ENCODE measurements at regions not wholly inside any gene's neighbourhood (a gene's known extent, or its start where the extent isn't known, plus 50 kb on each side); places are given as distances from the start of the nearest gene placed in this dataset.

- no peak for TF ChIP-seq CTCF (IDR thresholded peaks at IDR 0.05)
- Mint-ChIP-seq H3K36me3 (ENCODE audit: unreplicated experiment) (no peaks in the 10 kb centered on the region), H3K4me3 (ENCODE audit: unreplicated experiment) (no peak overlapping the region), H3K4me1 (ENCODE audit: unreplicated experiment) (no peaks in the 10 kb centered on the region), H3K27ac (ENCODE audit: unreplicated experiment) (no peak overlapping the region), H3K9me3 (ENCODE audit: unreplicated experiment) (no peaks in the 10 kb centered on the region), H3K27me3 (ENCODE audit: unreplicated experiment) (no peaks in the 10 kb centered on the region)
- DNase-seq (ENCODE audit: extremely low spot score, unreplicated experiment) = no peak
These were observed 438.2 kb downstream of the TSN start for GRCh38 chr2:122193622-122194021.

- Mint-ChIP-seq H3K4me3 (ENCODE audit: unreplicated experiment) (no peak overlapping the region), H3K4me1 (ENCODE audit: unreplicated experiment) (no peaks in the 10 kb centered on the region), H3K27ac (ENCODE audit: unreplicated experiment) (no peak overlapping the region), H3K36me3 (ENCODE audit: unreplicated experiment) (no peaks in the 10 kb centered on the region), H3K27me3 (ENCODE audit: unreplicated experiment) (no peaks in the 10 kb centered on the region), H3K9me3 (ENCODE audit: unreplicated experiment) (no peaks in the 10 kb centered on the region)
- TF ChIP-seq CTCF (IDR thresholded peaks at IDR 0.05) = no peak
- DNase-seq (ENCODE audit: extremely low spot score, unreplicated experiment) = no peak
These were observed 439.1 kb downstream of the TSN start for GRCh38 chr2:122194546-122194945.

GRCh38 chr2:122203523-122203922 lies 448.1 kb downstream of the TSN start:
- Mint-ChIP-seq H3K36me3 (ENCODE audit: unreplicated experiment) (no peaks in the 10 kb centered on the region), H3K4me3 (ENCODE audit: unreplicated experiment) (no peak overlapping the region), H3K4me1 (ENCODE audit: unreplicated experiment) (no peaks in the 10 kb centered on the region), H3K9me3 (ENCODE audit: unreplicated experiment) (no peaks in the 10 kb centered on the region), H3K27ac (ENCODE audit: unreplicated experiment) (no peak overlapping the region), H3K27me3 (ENCODE audit: unreplicated experiment) (no peaks in the 10 kb centered on the region)
- no peak for TF ChIP-seq CTCF (IDR thresholded peaks at IDR 0.05)
- no peak for DNase-seq (ENCODE audit: extremely low spot score, unreplicated experiment)

- no peaks in the 10 kb centered on the region for H3K9me3 Mint-ChIP-seq (ENCODE audit: unreplicated experiment)
- no peak for TF ChIP-seq CTCF (IDR thresholded peaks at IDR 0.05)
- H3K4me1 Mint-ChIP-seq (ENCODE audit: unreplicated experiment) = no peaks in the 10 kb centered on the region
- H3K36me3 Mint-ChIP-seq (ENCODE audit: unreplicated experiment) = no peaks in the 10 kb centered on the region
- H3K4me3 Mint-ChIP-seq (ENCODE audit: unreplicated experiment) = no peak overlapping the region
- H3K27me3 Mint-ChIP-seq (ENCODE audit: unreplicated experiment) = no peaks in the 10 kb centered on the region
- no peak for DNase-seq (ENCODE audit: extremely low spot score, unreplicated experiment)
- H3K27ac Mint-ChIP-seq (ENCODE audit: unreplicated experiment) = no peak overlapping the region
These were observed 450.2 kb downstream of the TSN start for GRCh38 chr2:122205641-122206040.

GRCh38 chr2:122206101-122206500 lies 450.6 kb downstream of the TSN start:
- peaks cover 2% of the 10 kb centered on the region for H3K9me3 Mint-ChIP-seq (ENCODE audit: unreplicated experiment)
- H3K27ac Mint-ChIP-seq (ENCODE audit: unreplicated experiment) = no peak overlapping the region
- no peak overlapping the region for H3K4me3 Mint-ChIP-seq (ENCODE audit: unreplicated experiment)
- no peaks in the 10 kb centered on the region for H3K36me3 Mint-ChIP-seq (ENCODE audit: unreplicated experiment)
- no peak for DNase-seq (ENCODE audit: extremely low spot score, unreplicated experiment)
- TF ChIP-seq CTCF (IDR thresholded peaks at IDR 0.05) = no peak
- no peaks in the 10 kb centered on the region for H3K4me1 Mint-ChIP-seq (ENCODE audit: unreplicated experiment)
- H3K27me3 Mint-ChIP-seq (ENCODE audit: unreplicated experiment) = no peaks in the 10 kb centered on the region

All from osteocyte (in vitro differentiated cells).